ENCODE measurements at regions not wholly inside any gene's neighbourhood (a gene's known extent, or its start where the extent isn't known, plus 50 kb on each side); places are given as distances from the start of the nearest gene placed in this dataset.

DNA sequence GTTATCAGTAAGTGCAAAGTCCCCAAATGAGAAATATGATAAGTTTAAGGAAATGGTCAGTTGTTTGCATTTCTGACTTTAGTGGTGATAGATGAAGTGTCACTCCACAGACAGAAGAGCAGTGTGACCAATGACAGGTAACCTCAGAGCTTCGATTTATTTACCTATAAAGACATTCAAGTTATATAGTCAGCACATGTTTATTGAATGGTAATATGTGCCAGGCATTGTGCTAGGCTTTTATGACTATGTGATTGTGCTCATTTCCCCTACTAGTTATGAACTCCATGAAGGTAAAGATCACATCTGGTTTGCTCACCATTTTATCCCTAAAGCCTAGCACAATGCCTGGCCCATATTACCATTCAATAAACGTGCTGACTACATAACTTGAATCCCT lies 222.4 kb downstream of the HHIPL2 start:
- DNase-seq = no peak
- intact Hi-C loops (cut with DNase I, micrococcal nuclease) = no loop called here
- ATAC-seq = peak; percentile 83

DNA sequence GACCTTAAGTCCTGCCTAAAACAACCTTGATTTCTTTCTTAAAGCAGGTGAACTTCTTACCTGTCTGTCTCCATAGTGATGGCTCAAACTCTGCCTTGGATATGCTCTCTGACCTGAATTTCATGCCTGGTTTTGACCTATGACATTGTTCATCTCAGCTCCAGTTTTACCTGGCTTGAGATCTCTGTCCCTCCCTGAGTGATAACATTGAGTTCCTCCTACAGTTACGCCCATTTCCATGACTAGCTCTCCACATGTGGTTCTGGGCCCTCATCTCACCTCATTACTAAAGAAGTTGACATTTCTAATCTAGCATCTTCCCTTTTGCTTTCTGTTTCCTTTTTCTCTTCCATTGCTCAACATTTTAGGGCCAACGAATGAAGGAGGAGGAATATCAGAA lies 233.1 kb downstream of the HHIPL2 start:
- ATAC-seq = no peak
- no peak for DNase-seq
- intact Hi-C loops (cut with DNase I, micrococcal nuclease) = no loop called here

DNA sequence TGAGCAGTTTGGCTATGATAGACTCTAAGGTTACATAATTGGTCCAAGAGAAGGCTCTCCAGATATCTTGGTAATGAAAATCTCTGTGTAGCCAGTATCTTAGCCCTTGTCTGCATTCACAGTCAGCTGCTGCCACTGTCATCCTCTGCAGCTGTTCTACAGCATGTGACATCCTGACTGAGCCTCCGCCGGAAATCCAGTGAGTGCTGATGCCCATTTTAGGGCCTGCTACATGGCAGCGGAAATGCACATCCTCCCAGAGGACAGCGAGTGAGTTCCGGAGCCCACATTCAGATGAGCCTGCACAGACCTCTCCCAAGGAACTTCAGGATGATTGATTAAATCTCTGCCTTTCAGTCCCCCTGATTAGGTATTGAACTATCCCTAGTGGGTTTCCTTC lies 237.1 kb downstream of the HHIPL2 start:
- DNase-seq (no peak), ATAC-seq (no peak)

DNA sequence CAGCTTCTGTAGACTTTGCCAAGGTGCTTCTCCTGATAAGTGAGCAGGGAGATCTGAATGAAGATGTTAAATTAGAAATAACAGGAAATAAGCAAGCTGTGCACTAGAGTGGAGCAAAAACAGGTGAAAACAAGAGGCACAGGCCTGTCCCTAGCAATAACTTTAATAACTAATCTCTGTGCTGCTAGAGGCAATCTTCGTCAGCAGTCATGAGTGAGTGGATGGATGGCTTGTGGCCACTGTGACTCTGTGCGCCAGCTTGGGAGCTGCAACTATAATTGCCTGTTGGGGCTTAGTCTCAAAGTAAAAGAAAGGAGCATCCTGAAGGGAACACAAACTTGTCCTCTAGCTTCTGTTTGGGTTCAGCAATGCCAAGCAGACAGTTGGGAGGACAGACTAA lies 240.3 kb downstream of the HHIPL2 start:
- intact Hi-C loops (cut with DNase I, micrococcal nuclease) = no loop called here
- ATAC-seq = no peak
- DNase-seq = no peak

More for the DNA sequence above, 237.1 kb downstream of the HHIPL2 start:
- intact Hi-C loops (cut with DNase I, micrococcal nuclease) = no loop called here

DNA sequence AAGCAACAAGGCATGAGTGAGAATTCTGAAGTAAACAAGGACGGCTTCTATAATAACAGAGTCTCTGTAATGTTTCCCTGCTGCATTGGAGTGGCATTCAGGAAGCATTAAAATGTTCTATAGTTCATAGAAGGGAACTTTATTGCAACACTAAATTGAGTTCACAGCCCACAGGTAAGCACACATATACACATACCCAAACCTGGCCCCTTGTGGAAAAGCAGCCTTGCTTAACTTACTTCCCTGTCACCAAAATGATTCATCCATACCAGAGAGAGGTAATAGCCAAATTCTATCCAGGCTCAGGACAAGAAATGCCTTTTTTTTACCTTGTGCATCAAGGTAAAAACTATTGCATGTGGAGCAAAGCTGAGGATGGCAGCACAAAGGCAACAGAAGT lies 241.4 kb downstream of the HHIPL2 start:
- intact Hi-C loops (cut with DNase I, micrococcal nuclease) = no loop called here
- DNase-seq = no peak
- no peak for ATAC-seq

DNA sequence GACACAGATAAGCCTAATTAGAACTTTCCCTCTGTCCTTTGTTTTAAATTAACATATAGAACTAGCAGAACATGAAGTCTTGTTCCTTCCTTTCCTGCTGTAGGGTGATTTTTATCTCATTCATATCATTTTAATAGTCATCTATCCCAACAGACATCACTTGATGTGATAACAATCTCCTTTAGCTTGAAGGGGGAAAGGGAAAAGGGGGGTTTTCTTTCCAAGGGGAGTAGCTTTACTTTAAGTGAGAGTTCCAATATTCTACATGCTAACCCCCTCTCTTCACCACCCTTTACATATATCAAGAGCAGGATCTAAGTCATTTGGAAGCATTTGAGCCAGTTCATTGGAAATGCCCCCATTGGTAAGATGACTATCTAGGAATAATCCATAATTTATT lies 241.9 kb downstream of the HHIPL2 start:
- ATAC-seq (no peak), DNase-seq (no peak)
- intact Hi-C loops (cut with DNase I, micrococcal nuclease) = no loop called here

DNA sequence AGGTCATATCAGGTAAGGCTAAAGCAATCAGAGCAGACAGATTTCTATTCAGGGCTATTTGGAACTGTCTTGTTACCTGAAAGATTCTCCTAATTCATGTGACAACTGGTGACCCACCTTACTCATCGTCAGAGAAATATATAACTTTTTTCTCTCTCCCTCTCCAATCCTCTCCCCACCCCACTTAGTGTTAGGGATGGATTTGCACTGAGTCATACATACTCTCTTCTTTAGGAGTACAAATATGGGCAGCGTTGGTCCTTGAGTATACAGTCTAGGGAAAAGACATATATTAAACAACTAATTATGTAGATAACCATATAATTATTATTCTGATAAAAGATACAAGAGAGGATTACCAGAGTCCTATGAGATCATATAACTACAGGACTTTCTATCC lies 246.3 kb downstream of the HHIPL2 start:
- ATAC-seq = no peak
- no peak for DNase-seq
- intact Hi-C loops (cut with DNase I, micrococcal nuclease) = no loop called here

DNA sequence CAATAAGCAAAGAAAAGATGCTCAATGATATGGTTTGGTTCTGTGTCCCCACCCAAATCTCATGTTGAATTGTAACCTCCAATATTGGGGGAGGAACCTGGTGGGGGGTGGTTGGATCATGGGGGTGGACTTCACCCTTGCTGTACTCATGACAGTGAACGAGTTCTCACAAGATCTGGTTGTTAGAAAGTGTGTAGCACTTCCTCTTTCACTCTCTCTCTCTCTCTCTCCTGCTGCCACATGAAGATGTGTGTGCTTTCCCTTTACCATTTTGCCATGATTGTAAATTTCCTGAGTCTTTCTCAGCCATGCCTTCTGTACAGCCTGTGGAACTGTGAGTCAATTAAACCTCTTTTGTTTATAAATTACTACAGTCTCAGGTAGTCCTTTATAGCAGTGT lies 248.4 kb downstream of the HHIPL2 start:
- intact Hi-C loops (cut with DNase I, micrococcal nuclease) = no loop called here
- DNase-seq (no peak), ATAC-seq (no peak)

DNA sequence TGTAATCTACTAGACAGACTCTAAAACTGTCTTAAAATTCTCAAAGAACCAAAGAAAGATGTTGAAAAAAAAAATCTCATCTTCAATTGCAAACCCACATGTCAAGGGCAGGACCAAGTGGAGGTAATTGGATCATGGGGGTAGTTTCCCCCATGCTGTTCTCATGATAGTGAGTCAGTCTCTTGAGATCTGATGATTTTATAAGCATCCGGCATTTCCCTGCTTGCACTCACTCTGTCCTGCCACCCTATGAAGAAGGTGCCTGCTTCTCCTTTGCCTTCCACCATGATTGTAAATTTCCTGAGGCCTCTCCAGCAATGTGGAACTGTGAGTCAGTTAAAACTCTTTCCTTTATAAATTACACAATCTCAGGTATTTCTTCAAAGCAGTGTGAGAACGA lies 257.0 kb downstream of the HHIPL2 start:
- no peak for DNase-seq
- ATAC-seq = no peak
- intact Hi-C loops (cut with DNase I, micrococcal nuclease) = no loop called here

DNA sequence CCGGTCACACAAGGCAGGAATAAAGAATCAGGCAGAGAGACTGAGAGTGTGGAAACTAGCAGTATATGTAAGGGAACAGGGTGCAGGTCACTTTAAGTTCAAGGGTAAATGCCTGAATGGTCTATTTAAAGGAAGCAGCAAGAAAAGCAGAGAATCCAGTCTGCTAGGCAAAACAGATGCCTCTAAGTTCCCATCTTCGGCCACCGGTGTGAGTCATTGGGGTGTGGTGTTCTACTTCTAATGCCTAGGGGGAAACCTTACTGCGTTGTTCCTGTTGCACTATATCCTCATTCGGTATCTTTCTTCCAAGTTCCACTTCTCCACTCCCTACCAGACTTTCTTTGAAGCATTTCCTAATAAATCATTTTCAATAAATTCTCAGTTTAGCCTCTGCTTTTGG lies 259.9 kb downstream of the HHIPL2 start:
- ATAC-seq (no peak), DNase-seq (no peak)
- intact Hi-C loops (cut with DNase I, micrococcal nuclease) = no loop called here

DNA sequence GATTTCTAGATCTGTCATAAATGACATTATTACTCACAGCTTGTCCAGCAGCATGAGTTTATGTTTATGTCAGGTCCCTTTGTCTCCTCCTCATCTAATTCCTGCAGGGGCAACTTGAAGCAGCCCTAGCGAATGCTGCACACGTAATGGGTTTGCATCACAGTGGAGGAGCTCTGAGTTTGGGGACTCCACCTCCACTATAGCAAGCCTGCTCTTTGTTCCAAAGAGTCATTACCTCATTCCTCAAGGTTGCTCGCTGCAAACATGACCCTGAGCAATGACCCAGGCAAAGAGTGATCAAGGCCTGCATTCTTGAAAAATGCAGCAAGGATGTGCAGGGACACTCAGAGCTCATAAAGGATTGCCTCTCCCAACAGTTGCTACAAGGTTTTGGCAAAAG lies 261.9 kb downstream of the HHIPL2 start:
- intact Hi-C loops (cut with DNase I, micrococcal nuclease) = no loop called here

DNA sequence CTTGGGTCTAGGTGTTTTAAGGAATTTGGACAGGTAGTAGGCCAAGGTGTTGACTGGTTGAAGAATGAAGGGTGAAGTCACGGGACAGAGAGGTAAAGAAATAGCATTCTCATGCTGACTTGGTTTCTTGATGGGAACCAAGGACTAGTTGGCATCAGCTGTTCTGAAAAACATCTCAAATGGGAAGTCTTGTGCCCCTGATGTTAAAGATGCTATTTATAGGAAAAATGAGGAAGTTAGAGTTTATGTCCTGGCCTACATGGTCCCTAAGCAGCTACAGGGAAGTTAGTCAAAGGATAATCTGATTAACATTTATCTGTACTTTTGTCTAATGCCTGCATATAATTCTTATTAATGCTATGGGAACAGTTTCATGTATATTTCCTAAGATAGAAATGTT lies 262.4 kb downstream of the HHIPL2 start:
- intact Hi-C loops (cut with DNase I, micrococcal nuclease) = no loop called here
- DNase-seq (no peak), ATAC-seq (no peak)

More for the DNA sequence above, 261.9 kb downstream of the HHIPL2 start:
- DNase-seq = no peak
- ATAC-seq = no peak

DNA sequence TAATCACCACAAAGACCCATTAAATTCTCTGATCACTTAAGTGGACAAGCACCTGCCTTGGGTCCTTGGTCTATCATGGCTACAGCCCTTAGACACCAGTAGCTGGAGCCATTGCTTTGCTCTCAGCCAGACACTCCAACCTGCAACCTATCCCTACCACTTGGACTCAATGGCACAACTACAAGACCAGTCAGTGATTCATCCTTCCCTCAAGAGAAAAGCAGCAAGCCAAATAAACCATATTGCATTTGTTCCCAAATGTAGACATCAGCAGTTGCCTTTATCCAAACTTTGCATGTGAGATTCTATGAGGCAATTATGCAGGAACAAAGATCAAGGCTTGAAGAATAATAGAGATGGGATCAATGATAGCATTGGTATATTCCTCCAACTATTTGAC lies 263.4 kb downstream of the HHIPL2 start:
- ATAC-seq (no peak), DNase-seq (no peak)
- intact Hi-C loops (cut with DNase I, micrococcal nuclease) = no loop called here

DNA sequence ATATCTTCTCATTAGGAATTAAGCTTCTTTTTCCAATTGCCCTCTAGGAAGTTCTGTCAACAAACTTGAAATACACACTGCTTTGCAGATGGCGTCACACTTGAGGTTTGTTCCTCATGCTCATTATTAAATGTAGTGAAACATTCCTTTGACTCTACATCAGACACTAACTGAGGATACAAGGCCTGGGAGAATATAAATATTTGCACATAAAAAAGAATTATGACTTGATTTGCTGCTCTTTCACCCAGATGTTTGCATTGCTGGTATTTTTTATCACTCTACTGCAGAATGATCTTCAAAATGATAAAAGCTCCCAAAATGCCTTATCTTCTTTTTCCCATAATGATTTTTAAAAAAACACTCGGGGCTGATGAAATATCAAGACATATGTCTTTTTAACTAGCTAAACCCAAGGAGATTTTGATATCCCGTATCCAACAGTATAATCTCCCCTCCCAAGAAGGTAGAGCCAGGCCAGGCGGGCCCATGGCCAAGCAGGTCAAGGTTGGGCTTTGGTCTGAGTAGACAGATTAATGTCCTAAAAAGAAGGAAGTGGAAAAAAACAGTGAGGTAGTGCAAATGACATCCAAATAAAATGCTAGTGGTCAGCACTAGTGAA lies 264.6 kb downstream of the HHIPL2 start:
- intact Hi-C loops (cut with DNase I, micrococcal nuclease) = no loop called here

DNA sequence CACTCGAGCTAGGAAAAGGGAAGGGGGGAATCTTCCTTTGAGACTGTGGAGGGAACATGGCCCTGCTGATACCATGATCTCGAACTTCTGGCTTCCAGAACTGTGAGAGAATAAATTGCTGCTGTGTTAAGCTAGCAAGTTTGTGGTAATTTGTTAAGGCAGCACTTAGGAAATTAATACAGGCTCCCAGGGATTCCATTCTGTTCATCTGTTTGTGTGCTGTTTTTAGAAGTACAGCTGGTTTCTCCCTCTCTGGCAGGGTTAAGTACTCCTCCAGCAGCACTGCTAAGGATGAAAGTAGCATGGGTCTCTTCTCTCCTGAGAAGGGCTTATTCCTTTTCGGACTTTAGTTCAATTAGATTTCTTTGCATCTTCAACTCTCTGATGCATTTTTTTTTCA lies 268.3 kb downstream of the HHIPL2 start:
- ATAC-seq (no peak), DNase-seq (no peak)
- intact Hi-C loops (cut with DNase I, micrococcal nuclease) = no loop called here

More for the DNA sequence above, 264.6 kb downstream of the HHIPL2 start:
- DNase-seq = no peak
- no peak for ATAC-seq

DNA sequence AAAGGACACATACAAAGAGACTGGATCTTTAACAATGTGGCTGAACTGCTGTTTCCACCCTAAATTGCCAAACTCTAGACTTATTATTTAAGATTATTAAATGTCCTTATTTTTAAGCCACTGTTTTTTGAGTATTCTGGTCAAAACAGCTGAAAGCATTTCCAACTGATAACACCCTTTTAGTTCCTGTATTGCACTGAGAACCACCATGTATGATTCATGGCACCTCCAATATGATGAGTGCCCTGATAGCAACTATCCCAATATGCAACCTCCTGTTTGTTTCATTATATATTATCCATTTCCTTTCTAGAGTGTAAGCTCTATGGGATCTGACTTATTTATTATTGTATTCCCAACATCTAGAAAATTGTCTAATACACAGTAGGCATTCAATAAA lies 269.4 kb downstream of the HHIPL2 start:
- intact Hi-C loops (cut with DNase I, micrococcal nuclease) = no loop called here
- DNase-seq (no peak), ATAC-seq (no peak)

DNA sequence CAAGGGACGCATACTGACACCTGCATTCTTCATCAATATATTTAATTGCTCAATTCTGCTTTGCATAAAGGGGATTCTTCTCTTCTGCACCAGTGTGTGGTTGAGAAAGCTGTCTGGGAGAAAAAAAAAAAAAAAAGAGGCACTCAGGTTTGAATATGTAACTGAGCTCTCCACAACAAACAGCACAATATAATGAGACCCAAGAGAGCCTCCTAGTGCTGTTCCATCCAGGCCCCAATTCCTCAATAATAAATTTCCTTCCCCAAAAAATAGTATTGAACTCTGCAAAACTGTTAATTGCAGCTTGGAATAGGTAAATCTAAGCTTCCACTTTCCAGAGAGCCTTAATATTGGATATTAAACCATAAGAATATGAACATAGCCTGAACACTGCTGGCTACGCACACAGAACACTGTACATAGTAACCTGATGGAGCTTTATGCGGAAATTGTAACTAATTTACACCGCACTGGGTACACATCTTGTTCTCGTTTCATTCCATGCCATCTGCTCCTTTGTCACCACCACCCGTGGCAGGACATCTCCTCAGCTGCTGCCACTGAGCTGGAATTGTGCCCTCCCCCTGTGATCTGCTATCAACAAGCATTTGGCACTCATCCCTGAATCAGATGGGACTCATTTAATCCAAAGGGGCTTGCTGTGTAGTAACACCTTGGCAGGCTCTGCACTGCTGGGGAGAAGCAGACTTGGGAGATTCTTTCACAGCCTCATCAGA lies 272.0 kb downstream of the HHIPL2 start:
- DNase-seq (no peak), ATAC-seq (no peak)
- intact Hi-C loops (cut with DNase I, micrococcal nuclease) = no loop called here

DNA sequence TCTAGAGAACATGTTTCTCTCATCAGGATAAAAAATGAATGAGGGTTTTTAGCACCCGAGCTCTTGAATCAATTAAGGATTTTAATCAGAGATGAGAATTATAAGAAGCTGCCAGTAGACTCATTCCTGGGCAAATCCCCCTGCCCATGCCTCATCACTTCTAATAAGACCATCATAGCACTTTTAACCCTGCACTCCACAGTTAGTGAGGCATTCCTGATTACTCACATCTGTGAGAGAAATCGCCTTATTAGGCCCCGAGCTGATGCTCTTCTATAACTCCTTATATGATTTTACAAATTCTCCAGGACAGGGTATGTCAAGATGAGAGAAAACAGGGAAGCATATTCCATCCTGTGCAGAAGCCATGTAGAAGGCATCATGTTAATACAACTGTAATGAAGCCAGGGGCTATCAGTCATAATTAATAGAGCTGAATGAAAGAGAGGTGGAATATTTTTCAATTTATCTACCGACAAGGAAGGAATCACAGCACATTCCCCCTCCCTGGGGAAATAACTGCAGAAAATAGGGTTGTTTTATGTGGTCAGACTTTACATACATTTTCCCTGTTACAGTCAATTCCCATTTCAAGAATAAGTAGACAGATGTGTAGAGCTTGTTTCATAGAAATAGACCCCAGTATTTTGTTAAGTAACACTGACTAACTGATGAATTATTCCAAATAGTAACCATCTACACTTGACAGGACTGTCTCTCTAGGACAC lies 272.7 kb downstream of the HHIPL2 start:
- intact Hi-C loops (cut with DNase I, micrococcal nuclease) = no loop called here
- DNase-seq (no peak), ATAC-seq (no peak)

DNA sequence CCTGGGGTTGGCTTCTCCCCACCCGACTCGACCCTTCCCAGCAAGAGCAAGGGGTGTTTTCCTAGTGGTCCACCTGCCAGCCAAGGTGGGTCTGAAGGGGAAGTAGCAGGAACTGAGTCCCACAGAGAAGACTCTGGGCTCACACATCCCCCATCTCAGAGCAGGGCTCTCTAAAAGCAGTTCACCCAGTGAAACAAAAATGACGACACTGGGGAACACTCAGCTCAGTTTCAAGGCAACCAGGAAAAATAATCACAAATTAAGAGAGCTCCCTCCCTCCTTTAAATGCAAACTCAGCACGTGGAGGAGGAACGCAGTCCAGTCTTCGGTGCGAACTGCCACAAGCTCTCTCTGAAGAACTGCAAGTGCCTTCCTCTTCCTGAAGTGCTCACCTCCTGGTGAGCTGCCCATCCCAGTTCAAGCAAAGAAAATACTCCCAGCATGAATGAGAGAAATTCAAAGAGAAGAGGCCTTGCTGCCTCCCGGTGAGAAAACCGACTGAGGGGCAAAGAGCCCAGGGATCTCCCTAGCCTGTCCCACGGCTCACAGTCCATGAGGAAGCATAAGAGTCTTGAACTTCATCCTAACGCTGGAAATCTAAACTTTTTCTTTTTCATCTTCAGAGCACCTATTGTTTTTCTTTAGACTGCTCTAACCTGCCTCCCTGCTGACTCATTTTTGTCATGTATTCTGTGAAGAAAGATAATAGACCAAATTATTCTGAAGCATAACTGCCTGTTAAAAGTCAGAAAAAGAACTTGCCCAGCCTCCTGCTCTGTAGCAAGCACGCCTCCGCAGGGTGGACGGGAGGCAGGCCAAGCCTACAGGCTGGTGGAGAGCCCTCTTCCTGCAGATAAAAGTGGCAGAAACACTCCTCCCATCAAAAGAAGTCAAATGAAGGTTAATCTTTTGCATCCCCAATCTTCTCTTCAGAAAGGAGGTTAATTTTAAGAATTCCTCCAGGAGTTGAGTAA lies 281.4 kb downstream of the HHIPL2 start:
- intact Hi-C loops (cut with DNase I, micrococcal nuclease) = no loop called here
- DNase-seq = no peak
- no peak for ATAC-seq
